H9 (cell line): ENCODE measurements at regions not wholly inside any gene's neighbourhood (a gene's known extent, or its start where the extent isn't known, plus 50 kb on each side); places are given as distances from the start of the nearest gene placed in this dataset.

ENCODE experiments used
- DNase-seq: peaks from one replicate; pipeline ENCODE4 v3.0.0-alpha.2; 2017
- H2AFZ ChIP-seq: one replicate; pipeline ENCODE4 v1.6.1; 2013; ENCODE audit warnings: mild to moderate bottlenecking, low read length, control low read depth, moderate library complexity
- H2AK5ac ChIP-seq: 2 replicates; pipeline ENCODE4 v1.6.1; 2013; ENCODE audit warnings: low read length, control low read depth, mixed read lengths; ENCODE audit not compliant: insufficient read length
- H2BK120ac ChIP-seq: one replicate; pipeline ENCODE4 v1.6.1; 2013; ENCODE audit warnings: low read depth, mild to moderate bottlenecking, low read length, control low read depth, inconsistent platforms; ENCODE audit not compliant: poor library complexity, severe bottlenecking
- H2BK12ac ChIP-seq: 2 replicates; pipeline ENCODE4 v1.6.1; 2013; ENCODE audit warnings: low read length, control low read depth, mixed read lengths, low read depth; ENCODE audit not compliant: insufficient read length
- H2BK15ac ChIP-seq: 2 replicates; pipeline ENCODE4 v1.6.1; 2013; ENCODE audit warnings: low read depth, low read length, control low read depth
- H2BK20ac ChIP-seq: one replicate; pipeline ENCODE4 v1.6.1; 2013; ENCODE audit warnings: low read depth, mild to moderate bottlenecking, low read length, control low read depth, inconsistent platforms; ENCODE audit not compliant: poor library complexity, severe bottlenecking
- H2BK5ac ChIP-seq: 2 replicates; pipeline ENCODE4 v1.6.1; 2013; ENCODE audit warnings: low read length, control low read depth, mixed read lengths; ENCODE audit not compliant: insufficient read length
- H3K14ac ChIP-seq: 2 replicates; pipeline ENCODE4 v1.6.1; 2013; ENCODE audit warnings: low read length, control low read depth; ENCODE audit not compliant: insufficient read depth
- H3K18ac ChIP-seq: 2 replicates; pipeline ENCODE4 v1.6.1; 2013; ENCODE audit warnings: low read depth, mild to moderate bottlenecking, mixed read lengths, low read length, control low read depth; ENCODE audit not compliant: insufficient read length
- H3K23ac ChIP-seq: 2 replicates; pipeline ENCODE4 v1.6.1; 2013; ENCODE audit warnings: low read length, control low read depth, mixed read lengths, low read depth; ENCODE audit not compliant: insufficient read length
- H3K23me2 ChIP-seq: 2 replicates; pipeline ENCODE4 v1.6.1; 2013; ENCODE audit warnings: low read depth, mild to moderate bottlenecking, mixed read lengths, low read length, control low read depth; ENCODE audit not compliant: insufficient read length, poor library complexity, severe bottlenecking
- H3K27ac ChIP-seq: 2 replicates; pipeline ENCODE4 v1.5.1; 2013; ENCODE audit warnings: low read length, control low read depth, mixed read lengths, low read depth; ENCODE audit not compliant: insufficient read length
- H3K27me3 ChIP-seq: 2 replicates; pipeline ENCODE4 v1.6.1; 2013; ENCODE audit warnings: low read length, control low read depth, inconsistent platforms; ENCODE audit not compliant: insufficient read depth
- H3K4ac ChIP-seq: 2 replicates; pipeline ENCODE4 v1.6.1; 2013; ENCODE audit warnings: low read depth, mild to moderate bottlenecking, control low read depth, inconsistent platforms, low read length, moderate library complexity
- H3K4me1 ChIP-seq: 2 replicates; pipeline ENCODE4 v1.6.1; 2013; ENCODE audit warnings: low read length, control low read depth, inconsistent platforms; ENCODE audit not compliant: insufficient read depth
- H3K4me2 ChIP-seq: 2 replicates; pipeline ENCODE4 v1.6.1; 2013; ENCODE audit warnings: low read length, control low read depth, mixed read lengths; ENCODE audit not compliant: insufficient read length, insufficient read depth
- H3K56ac ChIP-seq: 2 replicates; pipeline ENCODE4 v1.6.1; 2013; ENCODE audit warnings: low read depth, mild to moderate bottlenecking, mixed read lengths, low read length, control low read depth; ENCODE audit not compliant: insufficient read length
- H3K79me1 ChIP-seq: 2 replicates; pipeline ENCODE4 v1.6.1; 2013; ENCODE audit warnings: low read depth, mild to moderate bottlenecking, moderate library complexity, low read length, control low read depth, inconsistent platforms; ENCODE audit not compliant: insufficient read depth, poor library complexity, severe bottlenecking
- H3K79me2 ChIP-seq: 2 replicates; pipeline ENCODE4 v1.6.1; 2013; ENCODE audit warnings: low read length, control low read depth, inconsistent platforms; ENCODE audit not compliant: insufficient read depth
- H3K9ac ChIP-seq: 2 replicates; pipeline ENCODE4 v1.6.1; 2013; ENCODE audit warnings: low read length, control low read depth, mixed read lengths; ENCODE audit not compliant: insufficient read length; ENCODE audit errors: extremely low read depth
- H3K9me3 ChIP-seq: one replicate; pipeline ENCODE4 v1.6.1; 2013; ENCODE audit warnings: low read depth, low read length, inconsistent platforms; ENCODE audit not compliant: control insufficient read depth
- H3T11ph ChIP-seq: one replicate; pipeline ENCODE4 v1.6.1; 2013; ENCODE audit warnings: mild to moderate bottlenecking, low read length, control low read depth, inconsistent platforms
- H4K20me1 ChIP-seq: one replicate; pipeline ENCODE4 v1.6.1; 2013; ENCODE audit not compliant: control insufficient read depth, insufficient read length, insufficient read depth
- H4K5ac ChIP-seq: 2 replicates; pipeline ENCODE4 v1.6.1; 2013; ENCODE audit warnings: low read depth, mild to moderate bottlenecking, mixed read lengths, low read length, control low read depth; ENCODE audit not compliant: insufficient read length
- H4K8ac ChIP-seq: replicated peaks from 2 replicates; pipeline ENCODE4 v1.6.1; 2013; ENCODE audit warnings: low read length, control low read depth, mixed read lengths, low read depth; ENCODE audit not compliant: insufficient read length
- H4K91ac ChIP-seq: 2 replicates; pipeline ENCODE4 v1.6.1; 2013; ENCODE audit warnings: low read depth, mild to moderate bottlenecking, moderate library complexity, mixed read lengths, low read length, control low read depth; ENCODE audit not compliant: insufficient read length
- H3K27ac Mint-ChIP-seq, 3 experiments: 2 replicates in 2 of 3; 3 replicates in 1 of 3; pipeline ENCODE4 v1.8.0; 2020 to 2021; ENCODE audit warnings: mixed read lengths in 3 of 3, mild to moderate bottlenecking in 1 of 3, moderate library complexity in 1 of 3
- H3K27me3 Mint-ChIP-seq: 2 replicates; pipeline ENCODE4 v1.8.0; 2021; ENCODE audit warnings: low read depth, mild to moderate bottlenecking, moderate library complexity, mixed read lengths
- H3K36me3 Mint-ChIP-seq, 3 experiments: 2 replicates in 2 of 3; 3 replicates in 1 of 3; pipeline ENCODE4 v1.8.0; 2020 to 2021; ENCODE audit warnings: low read depth in 3 of 3, mixed read lengths in 3 of 3; ENCODE audit not compliant: insufficient read depth in 1 of 3
- H3K4me1 Mint-ChIP-seq, 2 experiments: 2 replicates each; pipeline ENCODE4 v1.8.0; 2020; ENCODE audit warnings: mixed read lengths in 2 of 2
- H3K4me3 Mint-ChIP-seq, 2 experiments: 2 replicates in 1 of 2; 3 replicates in 1 of 2; pipeline ENCODE4 v1.8.0; 2020 to 2021; ENCODE audit warnings: mild to moderate bottlenecking in 2 of 2, mixed read lengths in 2 of 2, moderate library complexity in 1 of 2
- H3K9me3 Mint-ChIP-seq, 2 experiments: 2 replicates in 1 of 2; 3 replicates in 1 of 2; pipeline ENCODE4 v1.8.0; 2020; ENCODE audit warnings: mild to moderate bottlenecking in 2 of 2, mixed read lengths in 2 of 2, moderate library complexity in 1 of 2
- CTCF ChIP-seq: fragments of 200-600 bp; sonication (generic); conservative IDR thresholded peaks from 3 replicates; pipeline ENCODE4 v1.8.0; 2021; ENCODE audit warnings: antibody characterized with exemption, mild to moderate bottlenecking
- WGBS: extraction: QIAGEN DNeasy Blood & Tissue Kit; methylation state at CpG from one replicate; pipeline ENCODE4 v1.1.7; 2013; ENCODE audit warnings: missing lambda C conversion rate, low lambda C conversion rate, mixed read lengths; ENCODE audit not compliant: insufficient read length; ENCODE audit errors: extremely low coverage; 5-methylcytosine and 5-hydroxymethylcytosine counted together

- WGBS: no CpG with 5 or more reads among the region's 2 CpGs
- no peaks in the 10 kb centered on the region for H3K27me3 ChIP-seq
- H3K23me2 ChIP-seq: no peaks in the 10 kb centered on the region
Observed at GRCh38 chrX:114097866-114098265, 486.0 kb upstream of the HTR2C start.

More at GRCh38 chrX:114097866-114098265, 486.0 kb upstream of the HTR2C start:
- TF ChIP-seq CTCF: no peak
- Histone ChIP-seq H3K79me2 (no peaks in the 10 kb centered on the region), H2AFZ (no peak overlapping the region), H3K9me3 (no peaks in the 10 kb centered on the region), H3T11ph (no peak overlapping the region), H3K4me2 (no peak overlapping the region), H3K14ac (no peak overlapping the region), H4K8ac (no peak overlapping the region), H2BK15ac (no peak overlapping the region), H4K91ac (no peak overlapping the region), H2BK5ac (no peak overlapping the region), H3K9ac (no peak overlapping the region), H3K56ac (no peak overlapping the region), H3K4ac (no peak overlapping the region), H3K27ac (no peak overlapping the region), H3K79me1 (no peaks in the 10 kb centered on the region), H2AK5ac (no peak overlapping the region), H3K4me1 (no peaks in the 10 kb centered on the region), H2BK12ac (no peak overlapping the region), H2BK120ac (no peak overlapping the region), H3K18ac (no peak overlapping the region), H2BK20ac (no peak overlapping the region), H3K23ac (no peak overlapping the region), H4K5ac (no peak overlapping the region), H4K20me1 (no peaks in the 10 kb centered on the region)
- DNase-seq: no peak
- Mint-ChIP-seq H3K4me3 (no peak overlapping the region), H3K27ac (no peak overlapping the region), H3K36me3 (no peaks in the 10 kb centered on the region), H3K27me3 (no peaks in the 10 kb centered on the region), H3K4me1 (peaks cover 8 to 9% of the 10 kb centered on the region in 2 experiments), H3K9me3 (no peaks in the 10 kb centered on the region)
